ENCODE measurements at regions not wholly inside any gene's neighbourhood (a gene's known extent, or its start where the extent isn't known, plus 50 kb on each side); places are given as distances from the start of the nearest gene placed in this dataset.

DNA sequence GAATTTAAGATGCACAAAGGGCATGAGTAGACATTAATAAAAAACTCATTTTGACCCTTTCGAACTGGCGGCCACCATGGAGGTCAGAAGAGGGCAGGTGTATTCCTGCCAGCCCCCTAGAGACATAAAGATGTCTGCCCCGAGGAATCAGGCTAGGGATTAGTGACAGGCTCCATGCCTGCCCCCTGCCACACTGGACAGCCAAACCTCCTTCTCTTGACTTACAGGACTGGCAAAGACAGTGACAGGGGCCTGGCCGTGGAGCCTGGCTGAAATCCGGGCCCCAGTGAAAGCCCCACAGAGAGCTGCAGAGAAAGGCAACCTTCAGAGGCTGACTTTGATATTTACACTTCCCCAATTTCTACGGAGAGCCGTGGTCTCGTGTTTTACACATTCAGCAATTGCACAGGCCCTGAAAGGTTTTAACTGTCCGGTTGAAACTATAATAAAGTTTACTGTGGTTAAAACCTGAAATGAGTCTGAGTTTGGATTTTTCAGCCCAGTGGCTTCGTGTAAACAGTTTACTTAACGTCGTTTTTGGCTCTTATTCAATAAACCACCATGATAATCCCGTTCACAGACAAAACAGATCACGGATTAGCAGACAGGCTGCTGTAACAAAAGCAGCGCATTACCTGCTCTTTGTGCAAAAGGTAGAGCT lies 243.9 kb upstream of the MYOCD start:
- TF ChIP-seq YY1 (IDR thresholded peaks at IDR 0.05; ENCODE audit: insufficient read depth, insufficient read length) (no peak), SUZ12 (IDR thresholded peaks at IDR 0.05; ENCODE audit: extremely low read depth, insufficient read depth, insufficient read length) (no peak)
